ENCODE measurements at regions not wholly inside any gene's neighbourhood (a gene's known extent, or its start where the extent isn't known, plus 50 kb on each side); places are given as distances from the start of the nearest gene placed in this dataset.
"Not testable (repeated sequence)": the region's sequence is repeated elsewhere in the genome, so short reads cannot be mapped to it uniquely, and the experiment has no call there.

DNA sequence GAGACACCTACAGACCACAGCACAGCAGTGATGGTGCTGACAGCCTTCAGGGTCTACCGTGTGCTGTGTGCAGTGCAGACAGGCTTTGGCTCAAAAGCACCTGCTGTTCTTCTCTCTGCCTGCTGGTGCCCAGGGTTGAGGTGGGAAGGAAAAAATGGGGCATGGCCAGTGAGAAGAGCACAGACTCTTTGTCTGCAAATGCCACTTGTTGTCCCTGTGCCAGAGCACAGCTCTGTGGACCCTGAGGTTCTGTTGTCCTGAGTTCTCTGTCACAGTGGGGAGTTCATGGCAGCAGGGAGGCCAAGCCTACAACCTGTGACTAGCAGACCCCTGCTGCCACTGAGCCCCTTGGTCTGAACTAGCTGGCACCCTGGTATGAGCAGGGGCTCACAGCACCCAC is 376.7 kb downstream of the GLRX3 start:
- no peak for DNase-seq (ENCODE audit: low read depth in 2 of 2)

DNA sequence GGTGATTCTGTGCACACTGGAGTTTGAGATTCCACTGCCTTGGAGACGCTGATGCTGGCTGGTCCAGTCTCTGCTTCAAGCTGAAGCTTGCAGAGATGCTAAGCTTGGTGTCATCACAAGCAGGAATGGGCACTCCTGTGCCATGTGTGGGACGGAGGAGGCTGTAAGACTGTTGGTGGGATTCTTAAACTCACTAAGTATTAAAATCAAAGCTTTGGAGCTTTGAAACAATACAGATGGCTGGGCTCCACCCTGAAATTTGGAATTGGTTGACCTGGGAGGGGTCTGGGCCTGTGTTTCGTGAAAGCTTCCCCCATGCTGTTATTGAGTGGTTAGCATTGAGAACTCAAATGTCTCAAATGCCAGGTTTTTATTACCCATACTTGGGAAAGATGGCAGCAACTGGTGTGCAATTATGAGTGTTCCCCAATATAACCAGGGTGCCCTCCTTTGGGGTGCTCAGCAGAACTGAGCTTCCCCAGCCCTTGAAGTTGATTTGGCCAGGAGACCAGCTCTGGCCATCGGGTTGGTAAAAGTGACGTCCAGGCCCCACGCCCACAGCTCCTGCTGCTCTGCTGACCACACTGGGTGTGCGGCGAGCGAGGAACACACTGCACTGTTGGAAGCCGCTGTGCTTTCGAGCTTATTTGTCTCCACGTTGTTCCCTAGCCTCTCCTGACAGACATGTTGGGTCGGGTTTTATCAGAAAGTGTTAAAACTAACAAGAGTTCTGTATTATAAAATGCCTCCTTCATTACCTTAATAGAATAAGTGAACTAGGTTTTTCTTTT is 377.7 kb downstream of the GLRX3 start:
- DNase-seq (ENCODE audit: low read depth in 2 of 2): no peak

DNA sequence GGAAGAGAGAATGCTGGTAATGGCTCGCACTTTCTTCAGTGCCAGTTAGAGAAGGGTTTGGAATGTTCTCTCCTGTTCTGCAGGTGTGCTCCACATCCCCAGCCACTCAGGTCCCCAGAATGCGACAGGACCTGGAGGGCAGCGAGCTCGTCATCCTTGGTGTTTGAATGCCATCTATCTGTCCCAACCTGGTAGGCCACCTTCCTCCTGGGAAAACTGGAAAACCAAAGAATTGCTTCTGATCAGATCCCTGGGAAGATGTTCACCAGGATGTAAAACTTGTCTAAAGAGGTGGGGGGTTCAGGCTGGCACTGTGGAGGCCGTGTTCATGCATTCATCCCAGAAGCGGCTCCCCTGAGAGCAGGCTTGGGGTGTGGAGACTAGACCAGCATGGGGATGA is 379.5 kb downstream of the GLRX3 start:
- no peak for DNase-seq (ENCODE audit: low read depth in 2 of 2)

DNA sequence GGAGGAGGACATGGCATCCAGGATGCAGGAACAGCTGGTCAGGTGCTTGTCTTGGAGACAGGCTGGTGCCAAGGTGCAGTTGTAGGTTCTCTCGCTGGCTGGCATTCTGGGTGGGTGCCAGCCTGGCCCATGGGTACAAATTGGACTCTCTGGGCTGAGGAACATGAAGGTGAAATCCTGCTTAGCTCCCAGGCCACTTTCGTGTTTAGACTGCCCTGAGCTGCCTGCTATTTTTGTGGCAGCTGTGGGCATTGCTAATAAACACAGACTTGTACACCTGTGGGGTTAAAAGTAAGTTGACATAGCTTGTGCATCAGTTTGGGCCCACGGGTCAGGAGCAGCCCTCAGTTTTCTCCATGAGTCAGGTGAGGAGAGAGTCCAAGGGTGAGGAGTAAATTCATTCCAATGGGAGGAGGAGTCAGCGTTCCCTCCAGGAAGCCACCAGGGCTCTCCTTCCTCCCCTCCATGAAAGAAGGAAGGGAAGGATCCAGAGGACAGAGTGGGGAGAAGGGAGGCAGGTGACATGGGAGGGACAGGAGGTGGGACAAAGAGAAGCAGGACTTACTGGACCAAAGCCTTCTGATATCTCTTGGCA is 380.0 kb downstream of the GLRX3 start:
- no peak for DNase-seq (ENCODE audit: low read depth in 2 of 2)

DNA sequence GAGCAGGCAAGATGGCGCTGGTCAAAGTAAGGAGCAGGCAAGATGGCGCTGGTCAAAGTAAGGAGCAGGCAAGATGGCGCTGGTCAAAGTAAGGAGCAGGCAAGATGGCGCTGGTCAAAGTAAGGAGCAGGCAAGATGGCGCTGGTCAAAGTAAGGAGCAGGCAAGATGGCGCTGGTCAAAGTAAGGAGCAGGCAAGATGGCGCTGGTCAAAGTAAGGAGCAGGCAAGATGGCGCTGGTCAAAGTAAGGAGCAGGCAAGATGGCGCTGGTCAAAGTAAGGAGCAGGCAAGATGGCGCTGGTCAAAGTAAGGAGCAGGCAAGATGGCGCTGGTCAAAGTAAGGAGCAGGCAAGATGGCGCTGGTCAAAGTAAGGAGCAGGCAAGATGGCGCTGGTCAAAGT is 382.7 kb downstream of the GLRX3 start:
- DNase-seq (ENCODE audit: low read depth in 2 of 2): not testable (repeated sequence)

DNA sequence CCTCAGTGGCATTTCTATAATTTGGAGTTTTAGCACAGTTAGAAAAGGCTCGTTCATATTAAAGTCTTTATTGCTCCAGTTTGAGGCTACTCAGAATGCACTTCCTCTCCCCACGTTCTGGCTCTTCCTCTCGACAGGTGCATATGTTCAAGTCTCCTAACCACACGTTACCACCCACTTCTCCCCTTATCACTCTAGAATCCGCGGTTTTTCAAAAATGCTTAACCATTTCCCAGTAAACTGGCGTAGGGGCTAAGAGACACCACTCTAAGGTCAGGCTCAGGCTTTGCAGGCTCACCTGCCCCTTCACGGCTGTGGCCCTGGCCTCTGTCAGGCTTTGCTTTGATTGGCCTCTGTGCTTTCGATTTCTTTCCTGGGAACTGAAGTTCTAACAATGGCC is 383.6 kb downstream of the GLRX3 start:
- no peak for DNase-seq (ENCODE audit: low read depth in 2 of 2)

DNA sequence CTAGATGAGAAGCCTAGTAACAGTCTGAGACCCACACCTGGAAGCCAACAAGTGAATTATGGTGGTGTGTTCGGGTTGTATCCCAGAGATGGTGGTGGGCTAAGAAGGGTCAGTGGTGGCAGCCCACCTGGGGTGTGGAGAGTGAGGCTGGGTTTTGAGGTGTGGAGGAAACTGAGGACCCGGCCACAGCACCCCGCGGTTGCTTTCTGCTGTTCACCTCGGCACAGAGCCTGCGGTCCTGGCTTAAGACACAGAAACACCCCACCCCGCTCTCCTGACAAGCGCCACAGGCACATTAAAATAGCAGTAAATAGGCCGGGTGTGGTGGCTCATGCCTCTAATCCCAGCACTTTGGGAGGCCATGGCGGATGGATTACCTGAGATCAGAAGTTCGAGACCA is 395.1 kb downstream of the GLRX3 start:
- no peak for DNase-seq (ENCODE audit: low read depth in 2 of 2)

DNA sequence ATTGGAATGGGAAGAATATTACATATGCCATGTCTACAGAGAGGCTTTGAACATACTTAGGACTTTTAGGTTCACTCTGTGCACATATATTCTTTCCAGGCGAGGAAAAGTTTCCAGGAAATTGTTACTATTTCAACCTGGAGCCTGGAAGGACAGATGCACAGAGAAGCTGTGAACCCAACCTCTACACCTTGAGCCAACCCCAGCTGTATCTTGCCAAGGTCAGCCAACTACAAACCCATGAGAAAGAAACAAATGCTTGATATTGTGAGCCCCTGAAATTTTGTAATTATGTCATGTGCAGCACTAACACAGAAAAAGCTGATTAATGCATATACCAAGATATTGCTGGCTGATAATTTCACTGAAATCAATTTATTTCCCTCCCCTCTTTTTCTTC is 404.9 kb downstream of the GLRX3 start:
- no peak for DNase-seq (ENCODE audit: low read depth in 2 of 2)

DNA sequence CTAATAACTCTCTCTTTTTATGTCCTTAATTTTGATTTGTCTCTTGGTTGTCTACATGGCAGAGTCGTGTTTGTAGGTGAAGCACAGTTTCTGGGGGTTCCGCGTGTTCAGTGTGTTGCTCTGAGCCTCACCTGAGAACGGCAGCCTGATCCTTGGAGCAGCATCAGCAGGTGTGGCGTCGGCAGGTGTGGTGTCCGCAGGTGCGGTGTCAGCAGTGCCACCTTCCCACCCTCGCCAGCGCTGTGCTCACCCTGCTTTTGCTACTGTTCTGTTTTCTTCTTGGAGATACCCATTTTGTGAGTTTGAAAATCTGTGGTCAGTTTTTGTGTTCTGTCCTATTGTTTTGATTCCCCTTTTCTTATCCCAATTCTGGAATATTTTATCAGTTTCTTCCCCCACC is 406.6 kb downstream of the GLRX3 start:
- no peak for DNase-seq (ENCODE audit: low read depth in 2 of 2)

DNA sequence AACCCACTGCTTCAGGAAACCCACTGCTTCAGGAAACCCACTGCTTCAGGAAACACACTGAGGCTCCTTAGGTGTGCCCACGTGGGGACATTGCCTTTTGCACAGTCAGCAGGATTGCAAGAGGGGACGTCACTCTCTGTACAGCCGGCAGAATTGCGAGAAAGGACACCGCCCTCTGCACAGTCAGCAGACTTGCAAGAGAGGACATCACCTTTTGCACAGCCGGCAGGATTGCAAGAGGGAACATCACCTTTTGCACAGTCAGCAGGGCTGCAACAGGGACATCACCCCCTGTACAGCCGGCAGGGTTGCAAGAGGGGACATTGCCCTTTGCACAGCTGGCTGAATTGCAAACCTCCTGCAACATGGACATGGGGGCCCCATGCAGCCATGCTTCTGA is 407.6 kb downstream of the GLRX3 start:
- DNase-seq (ENCODE audit: low read depth in 2 of 2): no peak

DNA sequence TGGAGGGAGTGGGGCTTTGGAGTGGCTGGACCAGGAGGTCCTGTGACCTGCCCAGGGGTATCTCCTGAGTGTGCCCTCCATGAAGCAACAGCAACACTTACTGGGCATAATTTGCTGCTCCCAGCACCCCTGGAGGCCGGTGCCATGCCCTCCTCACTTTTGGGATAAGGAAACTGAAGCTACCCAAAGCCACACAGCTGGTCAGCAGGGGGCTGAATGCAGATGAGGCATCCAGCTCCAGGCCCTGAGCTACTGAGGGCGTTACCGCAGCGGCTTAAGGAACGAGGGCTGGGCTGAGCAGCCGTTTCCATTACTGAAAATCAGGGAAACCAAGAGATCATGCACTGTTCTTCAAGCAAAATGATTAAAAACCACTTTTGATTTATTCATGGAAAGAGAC is 408.9 kb downstream of the GLRX3 start:
- no peak for DNase-seq (ENCODE audit: low read depth in 2 of 2)

DNA sequence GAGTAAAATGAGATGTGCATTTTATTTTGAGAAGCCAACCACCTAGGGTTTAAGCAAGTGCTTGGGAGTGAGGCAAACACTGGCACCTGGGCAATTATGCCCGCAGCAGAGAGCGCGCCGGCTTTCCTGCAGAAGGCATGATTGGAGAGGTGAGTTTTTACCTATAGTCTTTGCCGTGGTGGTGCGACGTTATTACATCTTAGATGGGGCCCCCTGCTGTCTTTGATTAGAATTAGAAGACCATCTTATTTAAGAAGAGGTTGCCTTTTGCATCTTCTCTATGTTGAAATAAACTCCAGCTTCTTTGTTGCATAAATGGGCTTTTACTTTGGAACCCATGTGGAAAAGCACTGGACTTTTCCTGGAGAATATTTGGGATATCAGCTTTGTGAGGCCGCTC is 409.5 kb downstream of the GLRX3 start:
- DNase-seq (ENCODE audit: low read depth in 2 of 2): no peak

DNA sequence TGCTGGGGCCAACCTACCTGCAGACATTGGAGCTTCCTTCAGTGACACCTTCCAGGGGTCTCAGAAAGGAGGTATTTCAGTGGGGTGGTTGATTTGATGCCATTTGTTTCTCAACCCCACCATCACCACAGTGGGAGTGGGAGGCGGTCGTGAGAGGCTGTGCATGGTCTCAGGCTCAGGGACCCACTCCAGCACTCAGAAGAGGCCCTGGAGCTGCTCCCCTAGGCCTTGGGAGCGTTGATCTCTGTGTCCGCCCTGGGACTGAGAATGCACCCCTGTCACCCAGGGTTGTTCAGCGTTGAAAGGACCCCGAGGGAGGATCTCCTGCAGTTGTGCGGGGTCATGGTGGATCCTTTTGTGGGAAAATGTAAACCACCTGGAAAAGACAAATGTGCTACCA is 410.6 kb downstream of the GLRX3 start:
- DNase-seq (ENCODE audit: low read depth in 2 of 2): no peak

DNA sequence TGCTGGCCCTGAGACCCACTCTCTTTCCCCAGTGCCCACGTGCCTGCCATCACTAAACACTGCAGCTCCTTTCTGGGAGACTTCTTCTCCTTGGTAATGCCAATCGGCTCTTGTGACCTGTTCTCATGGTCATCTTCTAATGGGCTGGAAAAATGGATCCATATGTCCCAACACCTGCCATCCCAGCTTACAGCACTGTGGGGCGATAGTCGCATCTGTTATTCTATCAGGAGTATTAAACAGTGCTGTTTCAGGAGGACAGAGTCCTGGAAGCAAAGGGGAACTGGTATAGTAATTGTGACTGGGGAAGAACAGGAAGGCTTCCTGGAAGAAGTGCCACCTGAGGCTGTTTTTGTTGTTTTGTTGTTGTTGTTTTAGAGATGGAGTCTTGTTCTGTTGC is 411.2 kb downstream of the GLRX3 start:
- DNase-seq (ENCODE audit: low read depth in 2 of 2): no peak

DNA sequence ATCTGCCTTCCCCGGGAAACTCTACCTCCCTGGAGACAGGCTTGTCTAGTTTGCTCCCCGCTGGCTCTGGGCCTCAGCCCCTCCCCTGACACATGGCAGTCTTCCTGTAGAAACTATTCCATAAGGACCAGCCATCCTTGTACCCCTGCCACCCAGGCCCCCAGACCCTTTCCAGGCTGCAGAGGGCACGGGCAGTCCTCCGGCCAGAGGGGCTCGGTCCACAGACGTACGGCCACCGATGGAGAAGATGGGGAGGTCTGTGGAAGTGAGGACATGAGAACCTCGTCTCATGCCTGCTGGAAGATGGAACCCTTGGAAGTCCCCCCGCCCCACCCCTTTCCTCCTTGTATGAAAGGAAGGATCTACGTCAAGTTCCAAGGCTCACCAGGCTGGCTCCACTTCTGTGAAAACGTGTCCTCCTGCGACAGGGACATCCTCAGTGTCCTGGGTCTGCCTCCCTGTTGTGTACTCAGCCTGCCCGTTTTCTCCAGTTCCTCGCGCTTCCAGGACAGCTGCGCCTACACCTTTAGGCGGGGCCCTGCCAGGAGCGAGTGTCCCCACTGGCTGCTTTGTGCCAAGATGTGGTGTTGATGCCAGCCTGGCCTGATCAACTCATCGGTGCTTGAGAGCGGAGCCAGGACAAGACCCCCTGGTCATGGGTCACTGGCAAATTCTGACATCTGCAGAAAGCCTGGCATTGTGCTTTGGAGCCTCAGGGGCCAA is 414.9 kb downstream of the GLRX3 start:
- no peak for DNase-seq (ENCODE audit: low read depth in 2 of 2)

DNA sequence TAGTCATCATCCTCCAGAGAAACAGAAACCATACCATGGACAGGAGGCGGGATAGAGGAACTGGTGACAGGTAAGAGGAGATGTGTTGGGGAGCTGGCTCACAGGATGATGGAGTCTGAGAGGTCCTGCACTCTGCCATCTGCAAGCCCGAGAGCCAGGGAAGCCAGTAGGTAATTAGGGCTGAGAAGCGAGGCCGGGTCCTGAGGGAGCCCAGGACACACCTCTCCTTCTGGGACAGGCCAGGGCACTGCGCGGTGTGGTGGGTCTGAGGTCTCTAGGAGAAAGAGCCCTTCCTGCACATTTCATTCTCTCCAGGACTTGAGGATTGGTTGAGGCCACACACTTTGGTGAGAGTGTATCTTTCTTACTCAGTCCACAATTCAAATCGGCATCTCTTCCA is 415.5 kb downstream of the GLRX3 start:
- DNase-seq (ENCODE audit: low read depth in 2 of 2): no peak

DNA sequence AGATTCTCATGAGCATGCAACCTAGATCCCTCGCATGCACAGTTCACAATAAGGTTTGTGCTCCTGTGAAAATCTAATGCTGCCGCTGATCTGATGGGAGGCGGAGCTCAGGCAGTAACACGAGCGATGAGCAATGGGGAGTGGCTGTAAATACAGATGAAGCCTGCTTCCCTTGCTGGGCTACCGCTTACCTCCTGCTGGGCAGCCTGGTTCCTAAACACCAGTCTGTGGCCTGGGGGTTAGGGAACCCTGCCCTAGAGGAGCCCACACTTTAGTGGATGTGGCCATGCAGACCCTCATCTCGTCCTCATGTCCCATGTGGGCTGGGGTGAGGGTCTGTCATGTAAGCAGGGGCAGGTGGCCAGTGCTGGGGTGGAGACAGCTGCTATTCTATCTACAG is 417.6 kb downstream of the GLRX3 start:
- no peak for DNase-seq (ENCODE audit: low read depth in 2 of 2)

DNA sequence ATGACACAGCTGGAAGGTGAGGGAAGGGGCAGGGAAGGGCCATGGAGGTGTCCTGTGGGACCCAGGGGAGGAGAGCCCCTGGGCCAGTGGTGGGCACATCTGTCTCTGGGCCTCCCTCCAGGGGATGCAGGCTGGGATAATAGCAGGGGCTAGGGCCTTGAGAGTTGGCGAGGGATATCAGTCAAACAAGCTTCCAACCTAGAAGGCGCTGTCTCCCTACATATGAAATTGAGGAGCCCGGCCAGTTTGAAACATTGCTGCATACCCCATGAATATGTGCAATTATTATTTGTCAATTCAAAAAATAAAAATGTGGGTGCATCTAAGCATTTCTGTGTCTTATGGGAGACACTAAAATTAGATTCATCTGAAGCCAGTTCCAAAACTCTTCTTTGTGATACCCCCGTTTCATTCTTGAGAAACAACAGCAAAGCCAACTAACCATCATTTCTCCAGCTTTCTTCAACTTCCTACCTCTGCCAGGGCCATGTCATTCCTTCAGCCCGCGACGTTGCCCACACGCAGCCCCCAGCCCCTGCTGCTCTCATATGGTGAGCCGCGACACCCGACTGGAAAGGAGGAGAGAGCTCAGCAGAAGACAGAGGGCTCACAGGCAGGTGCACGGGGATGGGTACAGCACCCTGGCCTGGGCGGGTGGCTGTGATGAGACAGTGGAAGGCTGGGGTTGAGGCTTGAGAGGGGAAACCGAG is 418.7 kb downstream of the GLRX3 start:
- no peak for DNase-seq (ENCODE audit: low read depth in 2 of 2)

DNA sequence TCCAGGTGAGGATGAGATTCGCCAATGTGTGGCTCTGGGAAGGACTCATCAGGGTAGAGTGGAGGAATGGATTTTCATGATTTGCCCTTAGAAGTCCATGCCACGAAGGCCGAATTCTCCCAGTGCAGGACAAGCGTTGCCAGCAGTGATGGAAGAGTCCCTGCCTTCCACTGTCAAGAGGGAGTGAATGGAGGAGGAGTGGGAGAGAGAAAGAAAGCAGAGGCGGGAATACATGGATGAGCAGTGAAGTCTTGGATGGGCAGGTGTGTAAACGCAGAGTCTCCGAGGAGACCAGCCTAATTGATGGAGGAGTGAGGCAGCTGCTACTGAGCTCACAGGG is 419.2 kb downstream of the GLRX3 start:
- no peak for DNase-seq (ENCODE audit: low read depth in 2 of 2)

DNA sequence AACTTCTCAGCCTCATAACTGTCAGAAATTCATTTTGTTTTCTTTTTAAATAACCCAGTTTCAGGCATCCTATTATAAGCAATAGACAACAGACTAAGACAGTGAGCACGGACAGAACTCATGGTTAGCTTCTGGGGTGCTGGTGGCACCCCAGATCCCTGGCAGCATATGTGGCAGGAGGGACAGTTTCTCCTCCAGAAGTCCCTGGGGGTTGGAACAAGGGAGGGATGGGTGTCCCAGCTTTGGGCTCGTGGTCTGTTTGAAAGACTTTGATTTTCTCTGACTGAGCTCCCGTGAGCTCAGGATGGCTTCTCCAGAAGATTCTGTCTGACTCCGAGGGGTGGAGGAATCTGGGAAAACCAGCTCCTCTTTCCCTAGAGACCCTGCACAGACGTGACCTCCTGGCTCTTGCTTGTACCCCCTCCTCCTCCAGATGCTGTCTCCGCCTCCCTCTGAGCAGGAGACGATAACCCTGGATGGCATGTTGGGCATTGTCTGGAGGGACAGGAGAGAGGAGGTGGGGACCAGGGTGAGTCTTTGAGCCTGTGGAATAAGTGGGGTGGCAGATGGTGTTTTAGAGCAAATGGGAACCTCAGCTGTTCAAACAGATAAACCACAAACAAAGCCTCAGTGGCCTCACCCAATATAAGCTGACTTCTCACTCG is 421.1 kb downstream of the GLRX3 start:
- no peak for DNase-seq (ENCODE audit: low read depth in 2 of 2)

DNA sequence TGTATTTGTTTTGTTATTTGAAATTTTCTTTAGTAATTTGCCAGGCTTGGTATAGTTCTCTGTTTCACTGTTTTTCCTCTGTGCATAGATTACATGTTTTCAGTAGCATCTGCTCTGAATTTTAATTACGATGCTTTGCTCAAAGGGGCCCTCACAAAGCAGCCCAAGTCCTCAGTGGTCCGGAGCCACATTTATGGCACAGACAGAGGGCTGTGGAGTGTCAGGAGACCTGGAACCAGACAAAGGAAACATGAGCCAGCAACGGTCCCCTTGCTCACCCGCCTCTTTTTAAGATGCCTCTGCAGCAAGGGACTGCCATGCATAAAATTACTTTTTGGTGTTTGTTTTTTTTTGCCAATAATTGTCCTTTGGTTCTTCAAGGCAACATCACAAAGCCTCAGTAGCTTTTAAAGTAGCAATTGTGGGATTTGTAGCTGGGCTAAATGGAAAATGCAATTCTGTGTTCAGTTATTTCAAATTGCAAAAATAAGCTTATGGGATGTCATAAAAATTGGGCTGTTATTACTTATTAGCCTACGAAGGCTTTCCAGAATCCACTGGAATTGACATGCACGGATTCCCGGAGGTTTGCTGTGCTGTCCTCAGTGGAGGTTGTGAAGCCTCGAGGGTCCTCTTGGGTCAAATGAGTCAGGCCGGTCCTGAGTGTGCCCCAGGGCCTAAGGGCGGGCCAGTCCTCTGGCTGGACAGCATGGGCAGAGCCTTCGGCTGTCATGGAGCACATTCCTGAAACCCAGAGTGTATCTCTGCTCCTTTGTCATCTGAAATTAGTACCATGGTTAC is 422.8 kb downstream of the GLRX3 start:
- no peak for DNase-seq (ENCODE audit: low read depth in 2 of 2)

Measured in fibroblast of skin of left quadriceps (primary cell).